CD1c-positive myeloid dendritic cell (primary cell): ENCODE measurements at regions not wholly inside any gene's neighbourhood (a gene's known extent, or its start where the extent isn't known, plus 50 kb on each side); places are given as distances from the start of the nearest gene placed in this dataset.

Source experiments
- DNase-seq: peaks from one replicate; pipeline ENCODE4 v3.0.0-alpha.2; 2016; ENCODE audit errors: extremely low spot score

- DNase-seq = peak; percentile 69
Measured at GRCh38 chr18:78643004-78643403, 336.6 kb upstream of the SALL3 start.

- no peak for DNase-seq
Measured at GRCh38 chr18:78643981-78644380, 335.6 kb upstream of the SALL3 start.

- DNase-seq = no peak
Measured at GRCh38 chr18:78645216-78645615, 334.4 kb upstream of the SALL3 start.

GRCh38 chr18:78647018-78647417 lies 332.6 kb upstream of the SALL3 start:
- no peak for DNase-seq

- DNase-seq = no peak
Measured at GRCh38 chr18:78649421-78649820, 330.2 kb upstream of the SALL3 start.

- no peak for DNase-seq
Measured at GRCh38 chr18:78650926-78651325, 328.7 kb upstream of the SALL3 start.

GRCh38 chr18:78652001-78652545 lies 327.5 kb upstream of the SALL3 start:
- DNase-seq = no peak

- DNase-seq = no peak
Measured at GRCh38 chr18:78655921-78656320, 323.7 kb upstream of the SALL3 start.

GRCh38 chr18:78656346-78656925 lies 323.2 kb upstream of the SALL3 start:
- no peak for DNase-seq

GRCh38 chr18:78658531-78658930 lies 321.1 kb upstream of the SALL3 start:
- no peak for DNase-seq

- DNase-seq = no peak
Measured at GRCh38 chr18:78659057-78659456, 320.6 kb upstream of the SALL3 start.

GRCh38 chr18:78659748-78660147 lies 319.9 kb upstream of the SALL3 start:
- DNase-seq = no peak

- DNase-seq = no peak
Measured at GRCh38 chr18:78660311-78660710, 319.3 kb upstream of the SALL3 start.

GRCh38 chr18:78661316-78661715 lies 318.3 kb upstream of the SALL3 start:
- DNase-seq = no peak

- no peak for DNase-seq
Measured at GRCh38 chr18:78662879-78663278, 316.7 kb upstream of the SALL3 start.

GRCh38 chr18:78664048-78664447 lies 315.6 kb upstream of the SALL3 start:
- no peak for DNase-seq

GRCh38 chr18:78664848-78665247 lies 314.8 kb upstream of the SALL3 start:
- no peak for DNase-seq

- no peak for DNase-seq
Measured at GRCh38 chr18:78665644-78666043, 314.0 kb upstream of the SALL3 start.

GRCh38 chr18:78666666-78667335 lies 312.8 kb upstream of the SALL3 start:
- DNase-seq = no peak

GRCh38 chr18:78670778-78671391 lies 308.7 kb upstream of the SALL3 start:
- no peak for DNase-seq

- no peak for DNase-seq
Measured at GRCh38 chr18:78671551-78671950, 308.1 kb upstream of the SALL3 start.

- no peak for DNase-seq
Measured at GRCh38 chr18:78672862-78673446, 306.7 kb upstream of the SALL3 start.
